Suprapubic skin (tissue), 4 donors: ENCODE measurements at regions not wholly inside any gene's neighbourhood (a gene's known extent, or its start where the extent isn't known, plus 50 kb on each side); places are given as distances from the start of the nearest gene placed in this dataset.

Experiments
- DNase-seq, 2 donors: peaks; one replicate each; pipeline ENCODE4 v3.0.0-alpha.2; 2019; ENCODE audit warnings: low spot score in 2 of 2
- H3K27ac ChIP-seq: fragments of 200-600 bp; sonication (generic); one replicate; pipeline ENCODE4 v1.5.1; 2019
- H3K27me3 ChIP-seq: fragments of 200-600 bp; sonication (generic); one replicate; pipeline ENCODE4 v1.5.1; 2019
- H3K36me3 ChIP-seq: fragments of 200-600 bp; sonication (generic); one replicate; pipeline ENCODE4 v1.5.1; 2019
- H3K4me1 ChIP-seq: fragments of 200-600 bp; sonication (generic); one replicate; pipeline ENCODE4 v1.5.1; 2019
- H3K4me3 ChIP-seq: fragments of 200-600 bp; sonication (generic); one replicate; pipeline ENCODE4 v1.5.1; 2019; ENCODE audit warnings: mild to moderate bottlenecking
- H3K9me3 ChIP-seq: fragments of 200-600 bp; sonication (generic); one replicate; pipeline ENCODE4 v1.5.1; 2019
- CTCF ChIP-seq, 2 donors: fragments of 200-600 bp in 1 of 2; fragments of 450-650 bp in 1 of 2; sonication (generic) in 1 of 2; IDR thresholded peaks; one replicate each; pipeline ENCODE4 v1.5.1; 2016 to 2019; ENCODE audit warnings: antibody characterized with exemption in 2 of 2, mild to moderate bottlenecking in 1 of 2, moderate library complexity in 1 of 2
- EP300 ChIP-seq: sonication (generic); formaldehyde crosslinking; IDR thresholded peaks from one replicate; pipeline ENCODE4 v1.6.1; 2017; ENCODE audit warnings: antibody characterized with exemption
- POLR2A ChIP-seq, 2 donors: fragments of 450-650 bp; IDR thresholded peaks; one replicate each; pipeline ENCODE4 v1.6.1; 2017; ENCODE audit warnings: antibody characterized with exemption in 2 of 2, mild to moderate bottlenecking in 2 of 2, moderate library complexity in 2 of 2
- POLR2AphosphoS5 ChIP-seq, 3 donors: sonication (generic); formaldehyde crosslinking; IDR thresholded peaks; one replicate each; pipeline ENCODE4 v1.6.1; 2017; ENCODE audit warnings: antibody characterized with exemption in 3 of 3
- WGBS: methylation state at CpG from one replicate; pipeline ENCODE4 v1.1.5; 2018; 5-methylcytosine and 5-hydroxymethylcytosine counted together

GRCh38 chr10:128456271-128456670 lies 330.0 kb upstream of the MKI67 start:
- H3K27me3 ChIP-seq = no peaks in the 10 kb centered on the region
- WGBS = 79% methylated on average over 7 of the region's 7 CpGs
- no peak for DNase-seq
- H3K4me3 ChIP-seq = no peak overlapping the region
- no peak for TF ChIP-seq POLR2AphosphoS5 (IDR thresholded peaks at IDR 0.05)
- no peak for TF ChIP-seq EP300
- no peak for TF ChIP-seq CTCF (IDR thresholded peaks at IDR 0.05)
- H3K36me3 ChIP-seq = no peaks in the 10 kb centered on the region
- no peaks in the 10 kb centered on the region for H3K4me1 ChIP-seq
- H3K9me3 ChIP-seq = no peaks in the 10 kb centered on the region
- H3K27ac ChIP-seq = no peak overlapping the region

DNA sequence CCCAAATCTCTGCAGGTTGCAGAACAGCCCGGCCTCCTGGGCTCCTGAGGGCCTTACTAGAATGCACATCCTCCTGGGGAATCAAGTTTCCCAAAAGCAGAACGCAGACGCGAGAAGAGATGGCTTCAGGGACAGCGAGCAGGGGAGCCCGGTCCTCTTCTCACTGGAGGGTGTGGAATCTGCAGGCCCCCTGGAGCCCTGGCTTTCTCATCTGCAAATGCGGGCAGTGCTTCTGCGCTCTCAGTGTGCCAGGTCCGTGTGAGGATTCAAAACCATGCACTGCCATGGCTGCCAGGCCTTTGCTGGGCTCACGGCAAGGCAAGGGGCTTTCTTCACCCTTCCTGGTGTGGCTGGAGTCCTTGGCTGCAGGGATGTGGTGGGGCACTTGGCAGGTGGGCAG lies 330.9 kb upstream of the MKI67 start:
- no peak for TF ChIP-seq POLR2AphosphoS5 (IDR thresholded peaks at IDR 0.05)
- no peak for TF ChIP-seq POLR2A (IDR thresholded peaks at IDR 0.05)
- no peak for TF ChIP-seq EP300
- TF ChIP-seq CTCF (IDR thresholded peaks at IDR 0.05) = no peak
- peaks cover 6% of the 10 kb centered on the region for H3K27me3 ChIP-seq
- no peaks in the 10 kb centered on the region for H3K9me3 ChIP-seq
- WGBS = 87% methylated on average over 7 of the region's 10 CpGs
- no peak for DNase-seq
- H3K4me1 ChIP-seq = no peaks in the 10 kb centered on the region
- H3K36me3 ChIP-seq = no peaks in the 10 kb centered on the region
- no peak overlapping the region for H3K4me3 ChIP-seq
- H3K27ac ChIP-seq = no peak overlapping the region

DNA sequence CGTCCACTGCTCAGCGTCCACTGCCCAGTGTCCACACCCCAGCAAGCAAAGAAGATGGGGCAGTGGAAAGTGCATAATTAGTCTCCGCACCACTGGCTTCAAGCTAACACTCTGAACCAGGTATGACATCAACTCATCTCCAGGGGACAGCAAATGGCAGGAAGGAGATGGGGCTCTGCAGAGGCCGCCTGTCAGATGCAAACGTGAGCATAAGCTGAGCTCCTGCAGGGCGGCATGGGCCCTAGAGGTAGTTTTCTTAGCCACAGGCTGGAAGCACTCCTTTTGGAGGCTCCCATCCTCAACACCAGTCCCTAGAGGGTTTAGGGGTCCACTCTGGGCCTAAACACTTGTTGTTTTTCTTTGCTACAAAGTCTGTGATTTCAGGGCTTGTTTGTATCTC lies 335.8 kb upstream of the MKI67 start:
- H3K27me3 ChIP-seq = peaks cover 13% of the 10 kb centered on the region
- WGBS = 100% methylated on average over 1 of the region's 6 CpGs
- H3K27ac ChIP-seq = no peak overlapping the region
- H3K4me3 ChIP-seq = no peak overlapping the region
- peaks cover 4% of the 10 kb centered on the region for H3K9me3 ChIP-seq
- TF ChIP-seq POLR2A (IDR thresholded peaks at IDR 0.05) = no peak
- no peaks in the 10 kb centered on the region for H3K4me1 ChIP-seq
- no peak for DNase-seq
- no peaks in the 10 kb centered on the region for H3K36me3 ChIP-seq

GRCh38 chr10:128462844-128463243 lies 336.6 kb upstream of the MKI67 start:
- no peaks in the 10 kb centered on the region for H3K4me1 ChIP-seq
- no peak overlapping the region for H3K27ac ChIP-seq
- 66% methylated on average over 7 of the region's 7 CpGs for WGBS
- H3K36me3 ChIP-seq = no peaks in the 10 kb centered on the region
- no peak overlapping the region for H3K4me3 ChIP-seq
- H3K27me3 ChIP-seq = peaks cover 13% of the 10 kb centered on the region
- no peak for DNase-seq
- H3K9me3 ChIP-seq = peaks cover 4% of the 10 kb centered on the region
- no peak for TF ChIP-seq CTCF (IDR thresholded peaks at IDR 0.05)

DNA sequence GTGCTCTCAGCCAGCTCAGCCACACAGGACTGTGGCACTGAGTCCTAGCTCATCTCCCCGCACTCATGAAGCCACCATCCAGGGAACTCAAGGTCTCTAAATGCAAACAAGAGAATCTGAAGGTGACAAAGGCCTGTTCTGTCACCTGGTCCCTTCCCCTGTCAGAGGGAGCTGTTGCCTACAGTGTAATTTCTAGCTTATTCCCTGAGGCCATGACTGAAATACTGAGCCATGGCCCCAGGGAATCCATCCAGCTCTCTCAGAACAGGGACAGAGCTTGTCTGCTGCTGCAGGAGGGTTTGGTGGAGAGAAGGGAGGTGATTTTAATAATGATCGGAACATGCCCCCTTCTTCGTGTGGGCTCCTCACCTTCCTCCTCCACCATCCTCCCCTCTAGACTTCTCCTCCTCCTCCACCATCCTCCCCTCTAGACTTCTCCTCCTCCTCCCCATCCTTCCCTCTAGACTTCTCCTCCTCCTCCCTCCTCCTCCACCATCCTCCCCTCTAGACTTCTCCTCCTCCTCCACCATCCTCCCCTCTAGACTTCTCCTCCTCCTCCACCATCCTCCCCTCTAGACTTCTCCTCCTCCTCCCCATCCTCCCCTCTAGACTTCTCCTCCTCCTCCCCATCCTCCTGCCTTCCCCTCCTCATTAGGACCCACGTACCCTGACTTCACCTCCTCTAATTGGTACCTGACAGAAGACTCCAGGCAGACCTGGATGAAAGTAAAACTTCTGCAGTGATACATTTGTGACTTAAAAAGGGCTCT lies 338.0 kb upstream of the MKI67 start:
- 88% methylated on average over 4 of the region's 4 CpGs for WGBS

More for the DNA sequence above, 338.0 kb upstream of the MKI67 start:
- DNase-seq = peak; percentile 83 to 88
- Histone ChIP-seq H3K36me3 (no peaks in the 10 kb centered on the region), H3K4me3 (no peak overlapping the region), H3K27me3 (peaks cover 13% of the 10 kb centered on the region), H3K27ac (no peak overlapping the region), H3K9me3 (peaks cover 4% of the 10 kb centered on the region), H3K4me1 (no peaks in the 10 kb centered on the region)
- TF ChIP-seq POLR2A (IDR thresholded peaks at IDR 0.05) = no peak
- no peak for TF ChIP-seq EP300
- no peak for TF ChIP-seq POLR2AphosphoS5 (IDR thresholded peaks at IDR 0.05)
- TF ChIP-seq CTCF (IDR thresholded peaks at IDR 0.05) = no peak
